ENCODE measurements at regions not wholly inside any gene's neighbourhood (a gene's known extent, or its start where the extent isn't known, plus 50 kb on each side); places are given as distances from the start of the nearest gene placed in this dataset.

GRCh38 chr13:47046706-47047105, 149.9 kb upstream of the HTR2A start:
- Histone ChIP-seq H3K4me3 (no peak overlapping the region), H3K27me3 (no peaks in the 10 kb centered on the region), H3K9me3 (no peaks in the 10 kb centered on the region), H3K36me3 (no peaks in the 10 kb centered on the region), H3K4me1 (no peaks in the 10 kb centered on the region), H3K27ac (no peak overlapping the region)
- intact Hi-C loops (cut with DNase I): no loop called here
- no peak for DNase-seq (ENCODE audit: low spot score in 2 of 2)
- no peak for TF ChIP-seq CTCF (IDR thresholded peaks at IDR 0.05)

DNA sequence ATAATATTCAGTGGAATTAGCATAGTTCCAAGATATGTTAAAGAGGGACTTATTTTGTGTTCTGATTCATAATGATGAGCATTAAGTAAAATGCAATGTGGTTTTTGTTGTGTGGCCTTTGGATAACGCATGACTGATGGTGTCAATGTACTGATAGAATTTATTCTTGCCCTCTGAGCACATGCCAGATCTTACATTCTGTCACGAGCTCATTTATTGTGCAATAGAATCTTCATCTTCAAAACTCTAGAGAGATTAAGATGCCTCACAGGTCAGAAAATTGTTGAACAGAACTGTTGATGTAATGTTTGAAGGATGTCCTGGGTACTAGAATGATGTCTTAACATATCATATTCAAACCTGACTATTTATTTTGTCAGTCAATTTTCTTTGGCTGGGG, 148.0 kb upstream of the HTR2A start:
- no peaks in the 10 kb centered on the region for H3K36me3 ChIP-seq
- no peak overlapping the region for H3K27ac ChIP-seq
- intact Hi-C loops (cut with DNase I): no loop called here
- H3K9me3 ChIP-seq: no peaks in the 10 kb centered on the region
- DNase-seq (ENCODE audit: low spot score in 2 of 2): no peak
- H3K4me1 ChIP-seq: no peaks in the 10 kb centered on the region
- no peaks in the 10 kb centered on the region for H3K27me3 ChIP-seq
- no peak for TF ChIP-seq CTCF (IDR thresholded peaks at IDR 0.05)
- H3K4me3 ChIP-seq: no peak overlapping the region

- Histone ChIP-seq H3K27me3 (no peaks in the 10 kb centered on the region), H3K27ac (no peak overlapping the region), H3K9me3 (no peaks in the 10 kb centered on the region), H3K36me3 (no peaks in the 10 kb centered on the region), H3K4me3 (no peak overlapping the region), H3K4me1 (no peaks in the 10 kb centered on the region)
- intact Hi-C loops (cut with DNase I): no loop called here
- no peak for TF ChIP-seq CTCF (IDR thresholded peaks at IDR 0.05)
- DNase-seq (ENCODE audit: low spot score in 2 of 2): no peak
Observed at GRCh38 chr13:47039106-47039505, 142.3 kb upstream of the HTR2A start.

GRCh38 chr13:47038188-47038587, 141.3 kb upstream of the HTR2A start:
- TF ChIP-seq CTCF (IDR thresholded peaks at IDR 0.05): no peak
- Histone ChIP-seq H3K4me3 (no peak overlapping the region), H3K36me3 (no peaks in the 10 kb centered on the region), H3K27me3 (no peaks in the 10 kb centered on the region), H3K9me3 (no peaks in the 10 kb centered on the region), H3K27ac (no peak overlapping the region), H3K4me1 (no peaks in the 10 kb centered on the region)
- intact Hi-C loops (cut with DNase I): no loop called here
- DNase-seq (ENCODE audit: low spot score in 2 of 2): no peak

GRCh38 chr13:47036294-47037008, 139.6 kb upstream of the HTR2A start:
- Histone ChIP-seq H3K27ac (no peak overlapping the region), H3K27me3 (no peaks in the 10 kb centered on the region), H3K36me3 (no peaks in the 10 kb centered on the region), H3K4me3 (no peak overlapping the region), H3K4me1 (no peaks in the 10 kb centered on the region), H3K9me3 (no peaks in the 10 kb centered on the region)
- TF ChIP-seq CTCF (IDR thresholded peaks at IDR 0.05): no peak
- DNase-seq (ENCODE audit: low spot score in 2 of 2): no peak
- intact Hi-C loops (cut with DNase I): no loop called here

DNA sequence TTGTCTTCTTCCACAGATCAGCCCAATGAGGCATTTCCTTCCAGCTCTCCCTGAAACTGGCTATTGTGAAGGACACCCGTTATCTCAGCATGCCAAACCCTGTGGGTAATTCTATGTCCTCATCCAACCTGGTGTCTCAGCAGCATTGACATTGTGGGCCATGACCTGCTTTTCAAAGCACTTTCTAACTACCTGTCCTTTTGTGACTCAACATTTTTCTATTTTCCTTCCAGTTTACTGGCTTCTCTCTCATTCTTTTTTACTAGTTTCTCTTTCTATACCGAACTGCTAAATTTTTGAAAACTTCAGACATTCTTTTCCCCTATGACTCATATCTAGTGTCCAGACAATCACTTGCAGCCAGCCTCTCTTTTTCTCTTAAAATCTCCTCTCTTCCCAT, 136.4 kb upstream of the HTR2A start:
- intact Hi-C loops (cut with DNase I): no loop called here
- Histone ChIP-seq H3K27ac (no peak overlapping the region), H3K9me3 (no peaks in the 10 kb centered on the region), H3K4me1 (no peaks in the 10 kb centered on the region), H3K27me3 (no peaks in the 10 kb centered on the region), H3K4me3 (no peak overlapping the region), H3K36me3 (no peaks in the 10 kb centered on the region)
- no peak for TF ChIP-seq CTCF (IDR thresholded peaks at IDR 0.05)
- no peak for DNase-seq (ENCODE audit: low spot score in 2 of 2)
